HepG2 (cell line): ENCODE measurements at regions not wholly inside any gene's neighbourhood (a gene's known extent, or its start where the extent isn't known, plus 50 kb on each side); places are given as distances from the start of the nearest gene placed in this dataset.

Experiments used
- ATAC-seq: fragments of 200-7000 bp; cut with Tn5 transposase; 3 replicates; pipeline ENCODE4 v1.9.1; 2020; ENCODE audit warnings: mild to moderate bottlenecking, moderate library complexity
- BruUV-seq: library from RNA; stranded (reverse); fragments of 400-500 nt; replicated peaks from 2 replicates; lab custom pipeline; 2021; lab: Mats Ljungman, UMichigan
- CTCF ChIA-PET: fragments of 300-600 bp; formaldehyde crosslinking; extraction: SDS; loops from one replicate; lab custom pipeline; 2021; ENCODE audit warnings: low total read pairs, inconsistent platforms, low intra/inter-chr PET ratio; lab: Yijun Ruan, JAX
- POLR2A ChIA-PET: fragments of 350-600 bp; sonication (Branson Sonifier 250); formaldehyde crosslinking; loops from one replicate; lab custom pipeline; 2020; ENCODE audit warnings: antibody characterized with exemption, inconsistent platforms; lab: Yijun Ruan, JAX
- DNase-seq: peaks from one replicate; pipeline ENCODE4 v3.0.0-alpha.2; 2015; ENCODE audit warnings: low spot score
- FAIRE-seq: peaks from 3 replicates; lab custom pipeline; 2011; peaks lifted over from hg19 to GRCh38; lab: Jason Lieb, UNC
- H2AFZ ChIP-seq: one replicate; pipeline ENCODE4 v1.6.1; 2011; ENCODE audit warnings: low read length, inconsistent platforms
- H3K27ac ChIP-seq: fragments of 300-600 bp; 3 replicates; pipeline ENCODE4 v1.8.0; 2011; ENCODE audit warnings: mixed run types, mild to moderate bottlenecking, mixed read lengths, low read length, inconsistent platforms; ENCODE audit not compliant: insufficient read depth; ENCODE audit errors: extremely low read length
- H3K27me3 ChIP-seq, 2 experiments: fragments of 200-600 bp in 1 of 2; 2 replicates in 1 of 2; 3 replicates in 1 of 2; pipeline versions ENCODE4 v1.6.0 to v1.8.0; 2011; ENCODE audit warnings: low read length in 2 of 2, mild to moderate bottlenecking in 2 of 2, moderate library complexity in 2 of 2, inconsistent platforms in 1 of 2; ENCODE audit not compliant: insufficient read depth in 2 of 2, control insufficient read depth in 1 of 2
- H3K36me3 ChIP-seq, 2 experiments: fragments of 200-600 bp in 1 of 2; replicated peaks in 1 of 2; 2 replicates in 1 of 2; 3 replicates in 1 of 2; pipeline versions ENCODE4 v1.5.1 to v1.8.0; 2011; ENCODE audit warnings: low read length in 2 of 2, inconsistent platforms in 1 of 2; ENCODE audit not compliant: insufficient read depth in 2 of 2, control insufficient read depth in 1 of 2
- H3K4me1 ChIP-seq: 2 replicates; pipeline ENCODE4 v1.5.1; 2012; ENCODE audit warnings: low read length, inconsistent platforms; ENCODE audit not compliant: insufficient read depth
- H3K4me2 ChIP-seq: 2 replicates; pipeline ENCODE4 v1.6.0; 2011; ENCODE audit warnings: low read depth, low read length, inconsistent platforms
- H3K4me3 ChIP-seq, 3 experiments: fragments of 200-600 bp in 1 of 3; sonication (generic), shearing (Covaris generic) in 1 of 3; replicated peaks in 1 of 3; 2 replicates each; pipeline ENCODE4 v1.5.1; 2011 to 2016; ENCODE audit warnings: low read length in 3 of 3, inconsistent platforms in 2 of 3, low read depth in 2 of 3, mild to moderate bottlenecking in 2 of 3, control low read depth in 1 of 3, mixed read lengths in 1 of 3; ENCODE audit not compliant: insufficient read depth in 1 of 3
- H3K79me2 ChIP-seq: one replicate; pipeline ENCODE4 v1.6.1; 2011; ENCODE audit warnings: low read length, inconsistent platforms; ENCODE audit not compliant: insufficient read depth
- H3K9ac ChIP-seq: 2 replicates; pipeline ENCODE4 v1.6.0; 2011; ENCODE audit warnings: mild to moderate bottlenecking, low read depth, low read length, inconsistent platforms; ENCODE audit not compliant: insufficient read depth
- H3K9me3 ChIP-seq: 2 replicates; pipeline ENCODE4 v1.5.1; 2012; ENCODE audit warnings: mild to moderate bottlenecking, low read length
- H4K20me1 ChIP-seq: 2 replicates; pipeline ENCODE4 v1.6.0; 2011; ENCODE audit warnings: inconsistent platforms, mild to moderate bottlenecking, low read length, moderate library complexity; ENCODE audit not compliant: insufficient read depth
- E2F1 ChIP-seq: sonication (generic); formaldehyde crosslinking; IDR thresholded peaks from 2 replicates; pipeline ENCODE4 v1.5.0; 2020; ENCODE audit warnings: missing genetic modification reagents
- ISX ChIP-seq: sonication (generic); formaldehyde crosslinking; conservative IDR thresholded peaks from 2 replicates; pipeline ENCODE4 v1.5.0; 2020; ENCODE audit warnings: missing genetic modification reagents
- MXD3 ChIP-seq: IDR thresholded peaks from 2 replicates; pipeline ENCODE4 v1.6.1; 2016; ENCODE audit warnings: mild to moderate bottlenecking, missing biosample characterization, missing genetic modification reagents
- NFKB2 ChIP-seq: sonication (generic); formaldehyde crosslinking; IDR thresholded peaks from 2 replicates; pipeline ENCODE4 v1.4.0; 2020; ENCODE audit warnings: missing genetic modification reagents, borderline replicate concordance
- PRDM10 ChIP-seq: sonication (generic); formaldehyde crosslinking; IDR thresholded peaks from 2 replicates; pipeline ENCODE4 v1.4.0; 2020; ENCODE audit warnings: low read depth, missing genetic modification reagents
- ZBTB49 ChIP-seq: sonication (generic); formaldehyde crosslinking; IDR thresholded peaks from 2 replicates; pipeline ENCODE4 v1.4.0; 2020; ENCODE audit warnings: missing genetic modification reagents, borderline replicate concordance
- ZBTB7A ChIP-seq: sonication (generic); formaldehyde crosslinking; IDR thresholded peaks from 2 replicates; pipeline ENCODE4 v1.8.0; 2022; ENCODE audit warnings: mild to moderate bottlenecking, missing genetic modification reagents
- ZBTB7B ChIP-seq: sonication (generic); formaldehyde crosslinking; IDR thresholded peaks from 2 replicates; pipeline ENCODE4 v1.4.0; 2020; ENCODE audit warnings: missing genetic modification reagents
- ZNF230 ChIP-seq: sonication (generic); formaldehyde crosslinking; IDR thresholded peaks from 2 replicates; pipeline ENCODE4 v1.4.0; 2020; ENCODE audit warnings: mild to moderate bottlenecking, missing genetic modification reagents
- ZNF280D ChIP-seq: sonication (generic); formaldehyde crosslinking; IDR thresholded peaks from 2 replicates; pipeline ENCODE4 v1.5.1; 2020; ENCODE audit warnings: mild to moderate bottlenecking, missing genetic modification reagents
- ZNF367 ChIP-seq: sonication (generic); formaldehyde crosslinking; IDR thresholded peaks from 2 replicates; pipeline ENCODE4 v1.4.0; 2020; ENCODE audit warnings: missing genetic modification reagents, borderline replicate concordance
- ZNF740 ChIP-seq: sonication (generic); formaldehyde crosslinking; IDR thresholded peaks from 2 replicates; pipeline ENCODE4 v1.4.0; 2020; ENCODE audit warnings: missing genetic modification reagents
- WGBS: methylation state at CpG from one replicate; pipeline ENCODE4 v1.1.6; 2017; ENCODE audit warnings: low lambda C conversion rate; 5-methylcytosine and 5-hydroxymethylcytosine counted together
- in situ Hi-C: cut with HindIII; loops from 2 replicates; pipeline ENCODE4 v1.10.0; 2017; ENCODE audit warnings: low pct_unique_long_range_greater_than_20kb; ENCODE audit not compliant: extremely low pct_ligation_motif_present
- intact Hi-C: fragments of 100-400 bp; cut with micrococcal nuclease; formaldehyde crosslinking; loops from one replicate; pipeline ENCODE4 v1.10.0; 2022; ENCODE audit not compliant: unreplicated experiment

GRCh38 chr14:71212093-71212492 lies 304.8 kb downstream of the PCNX1 start (continued):
- no peak for TF ChIP-seq ZBTB49 (CRISPR knock-in tag)
- TF ChIP-seq E2F1 (CRISPR knock-in tag) = no peak
- no peak for TF ChIP-seq ZBTB7A (CRISPR knock-in tag)

- POLR2A ChIA-PET = no interaction called here
- no peak overlapping the region for H2AFZ ChIP-seq
- no peaks in the 10 kb centered on the region for H4K20me1 ChIP-seq
- no peaks in the 10 kb centered on the region for H3K36me3 ChIP-seq
- CTCF ChIA-PET = no interaction called here
- BruUV-seq = no TSS peak
- H3K4me2 ChIP-seq = no peak overlapping the region; the same call in 1 of the 2 replicates
- no peaks in the 10 kb centered on the region for H3K79me2 ChIP-seq
- no peak for DNase-seq
- TF ChIP-seq ZNF740 (no peak), ZNF280D (CRISPR knock-in tag) (no peak), ZNF230 (CRISPR knock-in tag) (no peak), ZNF367 (CRISPR knock-in tag) (no peak), ISX (CRISPR knock-in tag) (no peak), ZBTB7B (CRISPR knock-in tag) (no peak), PRDM10 (CRISPR knock-in tag) (no peak), MXD3 (CRISPR knock-in tag) (no peak), NFKB2 (CRISPR knock-in tag) (no peak)
- ATAC-seq = no peak
- no peaks in the 10 kb centered on the region for H3K4me1 ChIP-seq
- no peak overlapping the region for H3K27ac ChIP-seq
- H3K4me3 ChIP-seq = no peak overlapping the region
- intact Hi-C loops = no loop called here
- H3K9me3 ChIP-seq = no peaks in the 10 kb centered on the region
- in situ Hi-C loops = no loop called here
- WGBS = under 1% methylated on average over 9 of the region's 10 CpGs
- no peak overlapping the region for H3K9ac ChIP-seq
- FAIRE-seq = no peak
- peaks cover 0 to 10% of the 10 kb centered on the region in 2 experiments; a peak in 1 of 5 replicates for H3K27me3 ChIP-seq
These were observed 305.4 kb downstream of the PCNX1 start for GRCh38 chr14:71212683-71213107.
